ENCODE measurements at regions not wholly inside any gene's neighbourhood (a gene's known extent, or its start where the extent isn't known, plus 50 kb on each side); places are given as distances from the start of the nearest gene placed in this dataset.

GRCh38 chr9:82495884-82496777 lies 507.6 kb downstream of the SPATA31D1 start:
- in situ Hi-C loops (cut with MboI; ENCODE audit: low pct_unique_long_range_greater_than_20kb, low sequenced_read_pairs, unreplicated experiment) = no loop called here
- TF ChIP-seq, protein P1, sequence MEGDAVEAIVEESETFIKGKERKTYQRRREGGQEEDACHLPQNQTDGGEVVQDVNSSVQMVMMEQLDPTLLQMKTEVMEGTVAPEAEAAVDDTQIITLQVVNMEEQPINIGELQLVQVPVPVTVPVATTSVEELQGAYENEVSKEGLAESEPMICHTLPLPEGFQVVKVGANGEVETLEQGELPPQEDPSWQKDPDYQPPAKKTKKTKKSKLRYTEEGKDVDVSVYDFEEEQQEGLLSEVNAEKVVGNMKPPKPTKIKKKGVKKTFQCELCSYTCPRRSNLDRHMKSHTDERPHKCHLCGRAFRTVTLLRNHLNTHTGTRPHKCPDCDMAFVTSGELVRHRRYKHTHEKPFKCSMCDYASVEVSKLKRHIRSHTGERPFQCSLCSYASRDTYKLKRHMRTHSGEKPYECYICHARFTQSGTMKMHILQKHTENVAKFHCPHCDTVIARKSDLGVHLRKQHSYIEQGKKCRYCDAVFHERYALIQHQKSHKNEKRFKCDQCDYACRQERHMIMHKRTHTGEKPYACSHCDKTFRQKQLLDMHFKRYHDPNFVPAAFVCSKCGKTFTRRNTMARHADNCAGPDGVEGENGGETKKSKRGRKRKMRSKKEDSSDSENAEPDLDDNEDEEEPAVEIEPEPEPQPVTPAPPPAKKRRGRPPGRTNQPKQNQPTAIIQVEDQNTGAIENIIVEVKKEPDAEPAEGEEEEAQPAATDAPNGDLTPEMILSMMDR (IDR thresholded peaks at IDR 0.05; ENCODE audit: extremely low read depth, insufficient read depth, missing control alignments) = no peak
- no peak for DNase-seq (ENCODE audit: low spot score)

DNA sequence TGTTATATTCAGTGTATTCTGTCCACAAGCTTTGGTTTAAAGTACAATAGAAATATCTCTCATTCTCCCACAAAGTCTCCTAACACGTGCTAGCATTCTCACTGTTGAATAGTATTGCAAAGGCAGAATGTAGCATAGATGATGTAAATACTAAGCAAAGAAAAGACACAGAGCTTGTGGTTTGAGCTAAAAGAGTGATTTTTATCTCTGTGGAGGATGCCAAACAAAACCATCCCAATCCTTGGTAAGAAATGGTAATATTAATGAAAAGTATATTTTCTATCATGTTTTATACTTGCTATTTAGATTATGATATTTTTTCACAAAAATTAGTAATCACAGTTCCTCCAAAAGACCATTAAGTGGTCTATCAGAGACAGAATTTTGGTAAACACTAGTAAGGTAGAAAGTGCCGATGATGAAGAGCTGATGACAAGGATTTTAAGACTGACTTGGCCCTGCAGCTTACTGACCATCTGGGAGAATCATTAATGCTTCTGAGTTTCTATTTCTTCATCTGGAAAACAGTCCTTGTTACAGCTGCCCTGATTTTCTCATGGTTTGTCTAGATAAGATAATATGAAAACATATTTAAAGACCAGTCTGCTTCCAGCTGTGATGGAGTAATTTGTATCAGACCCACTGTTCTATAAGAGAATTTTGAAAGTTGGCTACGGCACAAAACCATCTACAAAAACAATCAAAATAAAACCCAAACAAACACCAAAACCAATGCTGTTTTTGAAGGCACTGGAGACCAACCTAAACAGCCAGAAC lies 510.2 kb downstream of the SPATA31D1 start:
- in situ Hi-C loops (cut with MboI; ENCODE audit: low pct_unique_long_range_greater_than_20kb, low sequenced_read_pairs, unreplicated experiment) = no loop called here
- DNase-seq (ENCODE audit: low spot score) = no peak
- TF ChIP-seq, protein P1 (IDR thresholded peaks at IDR 0.05; ENCODE audit: extremely low read depth, insufficient read depth, missing control alignments) = no peak

DNA sequence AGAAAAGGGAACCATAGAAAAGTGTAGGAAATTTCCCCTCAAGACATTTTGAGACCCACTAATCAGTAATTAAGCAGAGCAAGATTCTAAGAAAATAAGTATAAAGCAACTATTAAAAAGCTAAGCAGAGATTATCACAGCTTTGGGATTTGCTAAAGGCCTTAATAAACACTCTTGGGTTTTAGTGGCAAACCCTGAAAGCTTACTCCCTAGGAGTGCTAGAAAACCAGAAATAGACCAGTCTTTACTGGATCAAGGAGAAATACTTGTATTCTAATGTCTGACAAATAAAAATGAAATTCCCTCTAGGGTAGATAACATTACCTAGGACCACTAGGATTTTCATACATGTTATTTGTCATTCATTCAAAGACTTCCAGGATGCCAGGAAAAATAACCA lies 510.8 kb downstream of the SPATA31D1 start:
- no peak for DNase-seq (ENCODE audit: low spot score)
- TF ChIP-seq, protein P1 (IDR thresholded peaks at IDR 0.05; ENCODE audit: extremely low read depth, insufficient read depth, missing control alignments) = no peak
- in situ Hi-C loops (cut with MboI; ENCODE audit: low pct_unique_long_range_greater_than_20kb, low sequenced_read_pairs, unreplicated experiment) = no loop called here

DNA sequence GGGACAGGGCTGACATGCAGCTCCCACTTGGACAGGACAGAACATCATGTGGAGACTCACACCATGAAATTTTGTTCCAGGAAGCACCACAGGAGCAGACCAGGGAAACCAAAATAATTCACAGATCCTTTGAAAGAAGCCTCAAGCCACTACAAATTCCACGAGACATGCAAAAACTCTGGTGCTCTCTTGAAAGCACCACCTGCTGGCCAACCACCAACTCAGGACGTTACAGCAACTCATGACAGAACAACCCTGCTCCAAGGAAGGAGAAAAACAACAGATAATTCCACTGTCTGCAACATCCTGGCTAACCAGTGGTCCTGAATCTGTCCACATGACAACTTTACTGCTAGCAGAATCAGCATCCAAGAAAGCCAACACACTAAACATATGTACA lies 516.0 kb downstream of the SPATA31D1 start:
- in situ Hi-C loops (cut with MboI; ENCODE audit: low pct_unique_long_range_greater_than_20kb, low sequenced_read_pairs, unreplicated experiment) = no loop called here
- TF ChIP-seq, protein P1 (IDR thresholded peaks at IDR 0.05; ENCODE audit: extremely low read depth, insufficient read depth, missing control alignments) = no peak
- no peak for DNase-seq (ENCODE audit: low spot score)

GRCh38 chr9:82511626-82512025 lies 523.1 kb downstream of the SPATA31D1 start:
- no peak for DNase-seq (ENCODE audit: low spot score)
- TF ChIP-seq, protein P1 (IDR thresholded peaks at IDR 0.05; ENCODE audit: extremely low read depth, insufficient read depth, missing control alignments) = no peak
- in situ Hi-C loops (cut with MboI; ENCODE audit: low pct_unique_long_range_greater_than_20kb, low sequenced_read_pairs, unreplicated experiment) = no loop called here

DNA sequence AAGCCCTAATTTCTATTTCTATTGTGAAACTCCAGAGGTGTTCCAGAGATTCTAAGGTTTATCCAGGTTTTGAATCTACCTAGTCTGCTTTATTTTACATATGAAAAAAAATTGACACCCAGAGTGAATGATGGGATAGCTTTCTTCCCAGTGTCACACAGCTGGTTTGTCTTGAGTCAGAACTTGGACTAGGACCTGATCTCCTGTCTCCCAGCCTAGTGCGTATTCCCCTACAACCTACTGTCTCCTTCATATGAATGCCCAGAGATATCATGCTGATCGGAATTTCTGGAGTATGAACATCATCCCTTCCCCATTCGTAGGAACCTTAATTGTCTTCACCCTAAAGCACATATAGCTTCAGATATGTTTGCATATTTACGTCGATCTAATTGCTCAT lies 524.2 kb downstream of the SPATA31D1 start:
- DNase-seq (ENCODE audit: low spot score) = no peak
- in situ Hi-C loops (cut with MboI; ENCODE audit: low pct_unique_long_range_greater_than_20kb, low sequenced_read_pairs, unreplicated experiment) = no loop called here
- TF ChIP-seq, protein P1 (IDR thresholded peaks at IDR 0.05; ENCODE audit: extremely low read depth, insufficient read depth, missing control alignments) = no peak

All from GM13977 (cell line).